CD4-positive, alpha-beta T cell treated with Interleukin-21 for 1 hour (primary cell): ENCODE measurements at regions not wholly inside any gene's neighbourhood (a gene's known extent, or its start where the extent isn't known, plus 50 kb on each side); places are given as distances from the start of the nearest gene placed in this dataset.
"Not testable (repeated sequence)": the region's sequence is repeated elsewhere in the genome, so short reads cannot be mapped to it uniquely, and the experiment has no call there.

ENCODE experiments used
- DNase-seq: peaks from one replicate; pipeline ENCODE4 v3.0.0-alpha.2; 2020

GRCh38 chr17:73901661-73902415, 257.6 kb upstream of the SDK2 start:
- DNase-seq: no peak

- no peak for DNase-seq
These were observed 258.4 kb upstream of the SDK2 start for GRCh38 chr17:73902416-73903181.

- no peak for DNase-seq
These were observed 262.9 kb upstream of the SDK2 start for GRCh38 chr17:73906896-73907870.

- DNase-seq: no peak
These were observed 264.9 kb upstream of the SDK2 start for GRCh38 chr17:73909186-73909585.

- DNase-seq: no peak
These were observed 266.0 kb upstream of the SDK2 start for GRCh38 chr17:73910206-73910605.

GRCh38 chr17:73910821-73911515, 266.7 kb upstream of the SDK2 start:
- no peak for DNase-seq

GRCh38 chr17:73911726-73912372, 267.6 kb upstream of the SDK2 start:
- no peak for DNase-seq

GRCh38 chr17:73912373-73912746, 268.1 kb upstream of the SDK2 start:
- DNase-seq: no peak

- DNase-seq: no peak
These were observed 270.5 kb upstream of the SDK2 start for GRCh38 chr17:73914536-73915274.

GRCh38 chr17:73919033-73919432, 274.8 kb upstream of the SDK2 start:
- DNase-seq: not testable (repeated sequence)

- no peak for DNase-seq
These were observed 277.1 kb upstream of the SDK2 start for GRCh38 chr17:73921306-73921705.

GRCh38 chr17:73924114-73924908, 279.2 kb upstream of the RPL38 start:
- DNase-seq: no peak

- no peak for DNase-seq
These were observed 278.6 kb upstream of the RPL38 start for GRCh38 chr17:73924909-73925186.

GRCh38 chr17:73929860-73930430, 273.5 kb upstream of the RPL38 start:
- DNase-seq: no peak

- DNase-seq: no peak
These were observed 271.2 kb upstream of the RPL38 start for GRCh38 chr17:73932216-73932749.

GRCh38 chr17:73933164-73933766, 270.2 kb upstream of the RPL38 start:
- DNase-seq: no peak

- no peak for DNase-seq
These were observed 269.6 kb upstream of the RPL38 start for GRCh38 chr17:73933871-73934270.

- DNase-seq: no peak
These were observed 268.8 kb upstream of the RPL38 start for GRCh38 chr17:73934696-73935095.

- no peak for DNase-seq
These were observed 266.4 kb upstream of the RPL38 start for GRCh38 chr17:73936908-73937627.
